Ishikawa (cell line): ENCODE measurements at regions not wholly inside any gene's neighbourhood (a gene's known extent, or its start where the extent isn't known, plus 50 kb on each side); places are given as distances from the start of the nearest gene placed in this dataset.

Experiments used
- CEBPB ChIP-seq: IDR thresholded peaks from 2 replicates; pipeline ENCODE4 v1.6.1; 2012
- CREB1 ChIP-seq: IDR thresholded peaks from 2 replicates; pipeline ENCODE4 v1.6.1; 2012; ENCODE audit warnings: low read depth
- EGR1 ChIP-seq: IDR thresholded peaks from 2 replicates; pipeline ENCODE4 v1.6.1; 2012
- EP300 ChIP-seq: IDR thresholded peaks from 2 replicates; pipeline ENCODE4 v1.6.1; 2012; ENCODE audit warnings: borderline replicate concordance
- FOXM1 ChIP-seq: IDR thresholded peaks from 2 replicates; pipeline ENCODE4 v1.6.1; 2012; ENCODE audit warnings: low read depth, borderline replicate concordance
- NFIC ChIP-seq: IDR thresholded peaks from 2 replicates; pipeline ENCODE4 v1.6.1; 2012
- RAD21 ChIP-seq: IDR thresholded peaks from 2 replicates; pipeline ENCODE4 v1.6.1; 2012; ENCODE audit warnings: low read depth
- REST ChIP-seq: IDR thresholded peaks from 2 replicates; pipeline ENCODE4 v1.6.1; 2012; ENCODE audit warnings: low read depth, mild to moderate bottlenecking
- TAF1 ChIP-seq: IDR thresholded peaks from 2 replicates; pipeline ENCODE4 v1.6.1; 2012; ENCODE audit warnings: low read depth, mild to moderate bottlenecking
- TCF12 ChIP-seq: IDR thresholded peaks from 2 replicates; pipeline ENCODE4 v1.6.1; 2012; ENCODE audit warnings: low read depth
- TEAD4 ChIP-seq: IDR thresholded peaks from 2 replicates; pipeline ENCODE4 v1.6.1; 2012
- YY1 ChIP-seq: IDR thresholded peaks from 2 replicates; pipeline ENCODE4 v1.6.1; 2012; ENCODE audit warnings: low read depth
- ZBTB7A ChIP-seq: IDR thresholded peaks from 2 replicates; pipeline ENCODE4 v1.6.1; 2012; ENCODE audit warnings: low read depth
- TF ChIP-seq, protein P1 (sequence below): IDR thresholded peaks from 2 replicates; pipeline ENCODE4 v1.6.1; 2012
- TF ChIP-seq, protein P2 (sequence below): IDR thresholded peaks from 2 replicates; pipeline ENCODE4 v1.6.1; 2012

- TF ChIP-seq EGR1 (no peak), RAD21 (no peak), CREB1 (no peak), ZBTB7A (no peak), TEAD4 (no peak), TCF12 (no peak), TAF1 (no peak), NFIC (no peak), CEBPB (no peak), FOXM1 (no peak), REST (no peak), EP300 (no peak), YY1 (no peak)
- TF ChIP-seq, protein P1, sequence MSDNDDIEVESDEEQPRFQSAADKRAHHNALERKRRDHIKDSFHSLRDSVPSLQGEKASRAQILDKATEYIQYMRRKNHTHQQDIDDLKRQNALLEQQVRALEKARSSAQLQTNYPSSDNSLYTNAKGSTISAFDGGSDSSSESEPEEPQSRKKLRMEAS, result no peak
- TF ChIP-seq, protein P2, sequence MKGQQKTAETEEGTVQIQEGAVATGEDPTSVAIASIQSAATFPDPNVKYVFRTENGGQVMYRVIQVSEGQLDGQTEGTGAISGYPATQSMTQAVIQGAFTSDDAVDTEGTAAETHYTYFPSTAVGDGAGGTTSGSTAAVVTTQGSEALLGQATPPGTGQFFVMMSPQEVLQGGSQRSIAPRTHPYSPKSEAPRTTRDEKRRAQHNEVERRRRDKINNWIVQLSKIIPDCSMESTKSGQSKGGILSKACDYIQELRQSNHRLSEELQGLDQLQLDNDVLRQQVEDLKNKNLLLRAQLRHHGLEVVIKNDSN, result no peak
Measured at GRCh38 chr5:87562068-87562467, 149.3 kb upstream of the CCNH start.

DNA sequence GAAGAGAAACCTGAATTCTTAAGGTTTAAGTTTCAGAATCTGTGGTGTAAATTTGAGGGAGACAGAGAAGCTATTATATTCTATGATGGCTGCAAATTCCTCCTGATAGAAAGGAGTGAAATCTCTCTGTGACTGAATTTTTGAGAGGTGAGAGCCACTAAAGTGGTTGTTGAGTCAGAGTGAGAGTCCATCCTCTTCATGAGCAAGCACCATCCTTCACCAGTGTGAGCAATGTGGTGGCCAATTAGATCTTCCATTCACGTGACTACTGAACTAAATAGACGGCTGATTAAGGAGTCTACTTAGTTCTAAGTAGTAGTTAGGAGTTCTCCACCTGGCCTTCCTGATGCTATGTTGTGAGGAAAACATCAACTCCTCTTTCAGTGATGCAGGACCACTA lies 147.8 kb upstream of the CCNH start:
- no peak for TF ChIP-seq FOXM1
- no peak for TF ChIP-seq YY1
- no peak for TF ChIP-seq CREB1
- no peak for TF ChIP-seq ZBTB7A
- TF ChIP-seq NFIC, result no peak
- TF ChIP-seq TEAD4, result no peak
- TF ChIP-seq EGR1, result no peak
- no peak for TF ChIP-seq TAF1
- TF ChIP-seq RAD21, result no peak
- no peak for TF ChIP-seq REST

DNA sequence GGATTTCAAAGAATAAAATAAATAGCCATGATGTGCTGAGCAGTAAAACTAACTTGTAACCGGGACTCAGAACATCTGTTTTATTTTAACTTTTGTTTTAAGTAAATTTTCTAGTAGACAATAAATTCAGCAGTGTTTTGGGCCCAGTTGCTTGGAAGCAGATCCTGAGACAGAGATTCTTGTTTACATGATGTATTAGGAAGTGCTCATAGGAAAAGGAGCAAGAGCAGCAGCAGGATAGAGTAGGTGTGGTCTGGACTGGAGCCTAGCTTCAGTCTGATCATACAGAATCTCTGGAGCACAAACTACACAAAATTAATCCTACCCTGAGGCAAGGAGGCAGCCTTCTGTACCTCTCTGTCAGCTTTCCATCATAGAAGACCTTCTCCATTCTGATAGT lies 139.2 kb upstream of the CCNH start:
- TF ChIP-seq TEAD4 (no peak), ZBTB7A (no peak)

DNA sequence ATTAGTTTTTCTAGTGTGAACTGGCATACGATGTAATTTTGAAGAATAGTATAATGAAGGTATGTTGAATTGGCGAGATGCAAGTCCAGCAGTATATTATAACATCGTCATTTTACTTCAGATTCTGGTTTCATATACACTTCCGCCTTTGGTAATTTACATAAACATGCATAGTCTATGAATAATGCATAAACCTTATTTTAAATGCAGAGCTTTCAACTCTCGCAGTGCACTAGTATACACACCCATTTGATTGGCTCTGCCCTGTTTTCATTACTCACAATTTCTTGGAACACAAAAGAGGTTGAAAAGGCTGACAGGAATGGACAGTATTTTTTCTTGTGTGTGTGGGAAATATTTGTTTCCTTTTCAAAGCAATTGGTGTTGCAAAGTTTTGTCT lies 128.9 kb upstream of the CCNH start:
- TF ChIP-seq CEBPB (no peak), ZBTB7A (no peak), EP300 (no peak), EGR1 (no peak), TCF12 (no peak), REST (no peak), TEAD4 (no peak), CREB1 (no peak), TAF1 (no peak), FOXM1 (no peak), RAD21 (no peak), YY1 (no peak), NFIC (no peak)
- TF ChIP-seq, protein P1, result no peak
- TF ChIP-seq, protein P2, result no peak

GRCh38 chr5:87541033-87541432 lies 128.3 kb upstream of the CCNH start:
- TF ChIP-seq, protein P1, result no peak
- no peak for TF ChIP-seq TEAD4
- TF ChIP-seq TAF1, result no peak
- TF ChIP-seq EGR1, result no peak
- peak; percentile 12; the same call in 1 of the 2 replicates for TF ChIP-seq RAD21
- no peak for TF ChIP-seq ZBTB7A
- no peak for TF ChIP-seq YY1
- TF ChIP-seq CEBPB, result no peak
- no peak for TF ChIP-seq CREB1
- no peak for TF ChIP-seq EP300
- no peak for TF ChIP-seq REST
- peak; percentile 33; the same call in 1 of the 2 replicates for TF ChIP-seq NFIC
- TF ChIP-seq, protein P2, result no peak
- no peak for TF ChIP-seq FOXM1
- TF ChIP-seq TCF12, result no peak
